Body of pancreas (tissue), 4 donors: ENCODE measurements at regions not wholly inside any gene's neighbourhood (a gene's known extent, or its start where the extent isn't known, plus 50 kb on each side); places are given as distances from the start of the nearest gene placed in this dataset.

Experiments
- POLR2A ChIP-seq, 3 donors: fragments of 450-650 bp; IDR thresholded peaks; one replicate each; pipeline ENCODE4 v1.6.1; 2016; ENCODE audit warnings: antibody characterized with exemption in 3 of 3, mild to moderate bottlenecking in 2 of 3
- TF ChIP-seq, protein P1 (sequence below), 7 experiments: fragments of 450-650 bp in 4 of 7; fragments of 200-600 bp in 3 of 7; sonication (generic) in 3 of 7; IDR thresholded peaks; one replicate each; pipeline ENCODE4 v1.5.1; 2016 to 2019; ENCODE audit warnings: antibody characterized with exemption in 7 of 7

DNA sequence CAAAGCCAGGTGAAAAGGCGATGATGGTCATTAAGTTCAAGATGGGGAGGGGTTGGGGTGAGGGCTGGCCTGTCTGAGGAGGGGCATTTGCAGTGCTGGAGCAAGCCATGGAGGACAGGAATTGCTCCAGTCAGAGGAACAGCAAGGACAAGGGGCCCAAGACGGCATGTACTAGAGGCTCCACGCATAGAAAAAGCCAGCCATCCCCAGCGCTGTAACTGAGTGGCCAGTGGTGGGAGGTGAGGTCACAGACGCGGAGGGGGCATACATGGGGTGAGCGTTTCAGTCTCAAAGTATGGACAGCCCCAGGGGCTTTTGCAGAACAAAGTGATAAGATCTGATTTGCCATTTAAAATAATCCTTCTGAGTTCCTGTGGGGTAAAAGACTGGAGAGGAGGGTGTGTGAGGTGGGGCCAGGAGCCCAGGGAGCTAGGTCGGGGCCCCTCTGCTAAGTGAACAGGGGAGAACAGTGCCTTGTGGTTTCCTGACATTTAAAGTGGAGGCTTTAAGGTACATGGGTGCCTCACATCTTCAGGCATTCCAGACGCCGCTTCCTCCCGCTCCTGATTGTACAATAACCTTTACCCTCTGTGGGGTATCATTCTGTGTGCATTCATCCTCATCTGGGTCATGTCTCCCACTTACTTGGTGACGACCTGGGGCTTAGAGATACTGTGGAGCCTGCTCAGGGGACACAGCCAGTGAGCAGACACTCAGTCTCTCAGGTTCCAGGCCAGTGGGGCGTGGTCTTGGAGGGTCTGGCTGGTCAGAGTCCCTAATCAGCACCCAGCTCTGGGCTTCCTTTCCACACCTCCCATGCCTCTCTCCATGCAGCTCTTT lies 105.6 kb upstream of the GPR26 start:
- TF ChIP-seq, protein P1, sequence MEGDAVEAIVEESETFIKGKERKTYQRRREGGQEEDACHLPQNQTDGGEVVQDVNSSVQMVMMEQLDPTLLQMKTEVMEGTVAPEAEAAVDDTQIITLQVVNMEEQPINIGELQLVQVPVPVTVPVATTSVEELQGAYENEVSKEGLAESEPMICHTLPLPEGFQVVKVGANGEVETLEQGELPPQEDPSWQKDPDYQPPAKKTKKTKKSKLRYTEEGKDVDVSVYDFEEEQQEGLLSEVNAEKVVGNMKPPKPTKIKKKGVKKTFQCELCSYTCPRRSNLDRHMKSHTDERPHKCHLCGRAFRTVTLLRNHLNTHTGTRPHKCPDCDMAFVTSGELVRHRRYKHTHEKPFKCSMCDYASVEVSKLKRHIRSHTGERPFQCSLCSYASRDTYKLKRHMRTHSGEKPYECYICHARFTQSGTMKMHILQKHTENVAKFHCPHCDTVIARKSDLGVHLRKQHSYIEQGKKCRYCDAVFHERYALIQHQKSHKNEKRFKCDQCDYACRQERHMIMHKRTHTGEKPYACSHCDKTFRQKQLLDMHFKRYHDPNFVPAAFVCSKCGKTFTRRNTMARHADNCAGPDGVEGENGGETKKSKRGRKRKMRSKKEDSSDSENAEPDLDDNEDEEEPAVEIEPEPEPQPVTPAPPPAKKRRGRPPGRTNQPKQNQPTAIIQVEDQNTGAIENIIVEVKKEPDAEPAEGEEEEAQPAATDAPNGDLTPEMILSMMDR (IDR thresholded peaks at IDR 0.05) = no peak
- no peak for TF ChIP-seq POLR2A (IDR thresholded peaks at IDR 0.05)
